Right atrium auricular region (tissue), 2 donors: ENCODE measurements at regions not wholly inside any gene's neighbourhood (a gene's known extent, or its start where the extent isn't known, plus 50 kb on each side); places are given as distances from the start of the nearest gene placed in this dataset.
"Not testable (repeated sequence)": the region's sequence is repeated elsewhere in the genome, so short reads cannot be mapped to it uniquely, and the experiment has no call there.

Source experiments
- DNase-seq: peaks from one replicate; pipeline ENCODE4 v3.0.0-alpha.2; 2019; ENCODE audit warnings: low spot score
- H3K27ac ChIP-seq, 2 donors: fragments of 200-600 bp; sonication (generic); 1 replicate in 1 of 2; 2 replicates in 1 of 2; pipeline ENCODE4 v1.5.1; 2016 to 2019
- H3K27me3 ChIP-seq, 2 donors: fragments of 200-600 bp; sonication (generic); one replicate each; pipeline versions ENCODE4 v1.5.1 to v1.6.0; 2017 to 2019
- H3K36me3 ChIP-seq: fragments of 200-600 bp; sonication (generic); one replicate; pipeline ENCODE4 v1.5.1; 2016
- H3K4me1 ChIP-seq, 2 donors: fragments of 200-600 bp; sonication (generic); one replicate each; pipeline versions ENCODE4 v1.5.1 to v1.6.0; 2017 to 2019
- H3K4me3 ChIP-seq, 2 donors: fragments of 200-600 bp; sonication (generic); 1 replicate in 1 of 2; 2 replicates in 1 of 2; pipeline ENCODE4 v1.5.1; 2017 to 2019; ENCODE audit warnings: mild to moderate bottlenecking in 1 of 2, moderate library complexity in 1 of 2
- H3K9me3 ChIP-seq, 2 donors: fragments of 200-600 bp; sonication (generic); one replicate each; pipeline ENCODE4 v1.5.1; 2019
- CTCF ChIP-seq, 2 donors: fragments of 200-600 bp; sonication (generic); IDR thresholded peaks; one replicate each; pipeline ENCODE4 v1.5.1; 2019; ENCODE audit warnings: antibody characterized with exemption in 2 of 2

- no peak overlapping the region for H3K4me3 ChIP-seq
- no peak for TF ChIP-seq CTCF (IDR thresholded peaks at IDR 0.05)
Observed at GRCh38 chr7:124120911-124121310, 88.0 kb upstream of the TMEM229A start.

DNA sequence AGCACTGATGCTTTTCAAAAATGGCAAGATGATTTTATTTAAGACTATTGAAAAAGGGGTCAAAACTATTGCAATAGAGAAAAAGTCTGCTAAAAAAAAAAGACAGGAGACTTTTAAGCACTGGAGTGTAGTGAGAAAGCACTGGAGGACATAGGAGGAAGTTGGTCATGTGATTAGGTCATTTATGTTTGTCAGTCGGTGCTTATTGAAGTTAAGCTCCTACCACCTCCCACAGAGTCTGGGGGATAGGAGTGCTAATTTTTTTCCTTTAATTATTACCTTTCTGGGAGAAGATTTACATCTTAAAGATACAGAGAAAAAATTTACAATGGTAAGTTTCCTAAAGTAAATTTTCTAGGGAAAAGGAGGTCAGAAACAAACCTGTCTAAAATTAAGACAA, 80.2 kb upstream of the TMEM229A start:
- TF ChIP-seq CTCF (IDR thresholded peaks at IDR 0.05) = no peak
- no peaks in the 10 kb centered on the region for H3K9me3 ChIP-seq
- no peak for DNase-seq
- H3K27ac ChIP-seq = no peak overlapping the region
- no peaks in the 10 kb centered on the region for H3K36me3 ChIP-seq
- H3K27me3 ChIP-seq = no peaks in the 10 kb centered on the region
- H3K4me1 ChIP-seq = no peaks in the 10 kb centered on the region
- no peak overlapping the region for H3K4me3 ChIP-seq

More at GRCh38 chr7:124120911-124121310, 88.0 kb upstream of the TMEM229A start:
- Histone ChIP-seq H3K27me3 (no peaks in the 10 kb centered on the region), H3K36me3 (no peaks in the 10 kb centered on the region), H3K27ac (no peak overlapping the region), H3K4me1 (no peaks in the 10 kb centered on the region), H3K9me3 (no peaks in the 10 kb centered on the region)
- DNase-seq = no peak

DNA sequence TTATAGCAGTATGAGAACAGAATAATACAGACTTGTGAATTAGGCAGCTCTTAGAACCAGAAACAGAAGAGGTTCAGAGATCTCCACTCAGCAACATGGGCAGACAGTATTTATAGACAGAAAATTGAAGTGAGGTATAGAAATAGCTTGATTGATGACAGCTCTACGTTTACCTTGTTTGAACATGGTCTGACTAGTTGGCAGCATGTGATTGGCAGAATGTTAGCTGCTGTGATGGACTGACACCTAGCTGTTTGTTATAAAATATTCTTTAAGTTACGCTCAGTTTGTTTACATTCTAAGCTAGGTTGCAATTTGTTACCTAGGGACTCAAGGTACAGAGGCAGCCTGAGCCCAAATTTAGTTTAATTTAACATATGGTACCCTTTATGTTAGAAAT, 73.7 kb upstream of the TMEM229A start:
- Histone ChIP-seq H3K27me3 (no peaks in the 10 kb centered on the region), H3K9me3 (no peaks in the 10 kb centered on the region), H3K4me1 (no peaks in the 10 kb centered on the region), H3K27ac (no peak overlapping the region), H3K4me3 (no peak overlapping the region), H3K36me3 (no peaks in the 10 kb centered on the region)
- no peak for DNase-seq
- peak in 1 of 2 donors; percentile 11 for TF ChIP-seq CTCF (IDR thresholded peaks at IDR 0.05)

DNA sequence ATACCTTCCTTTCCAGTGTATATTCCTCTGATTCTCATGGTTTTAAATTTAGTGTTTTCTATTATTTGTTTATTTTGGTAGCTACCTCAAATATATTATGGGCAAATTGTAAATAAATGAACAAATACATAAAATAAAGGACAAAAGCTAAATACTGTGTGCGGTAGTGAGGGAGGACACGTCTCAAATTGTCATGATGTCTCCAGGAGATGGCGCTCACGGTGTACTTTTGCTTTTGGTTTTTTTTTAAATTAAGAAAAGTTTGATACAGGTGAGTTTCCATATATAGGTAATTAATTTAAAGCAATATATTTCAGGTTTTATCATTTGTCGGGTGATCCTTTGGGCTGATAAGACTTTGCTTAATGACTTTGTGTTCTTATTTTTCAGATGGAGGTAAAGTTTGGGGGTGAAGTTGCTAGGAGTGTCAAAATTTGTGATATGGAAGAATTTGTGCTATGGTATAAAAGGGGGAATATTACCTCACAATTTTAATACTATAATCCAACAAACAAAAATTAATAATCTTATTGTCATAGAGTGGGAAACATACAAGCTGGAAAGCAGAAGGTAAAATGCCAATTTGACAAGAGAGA, 68.4 kb upstream of the TMEM229A start:
- Histone ChIP-seq H3K27me3 (no peaks in the 10 kb centered on the region), H3K4me1 (no peaks in the 10 kb centered on the region), H3K36me3 (no peaks in the 10 kb centered on the region), H3K27ac (no peak overlapping the region), H3K9me3 (no peaks in the 10 kb centered on the region), H3K4me3 (no peak overlapping the region)
- no peak for DNase-seq
- peak in 1 of 2 donors; percentile 28 for TF ChIP-seq CTCF (IDR thresholded peaks at IDR 0.05)

GRCh38 chr7:124100190-124100589, 67.3 kb upstream of the TMEM229A start:
- Histone ChIP-seq H3K27me3 (no peaks in the 10 kb centered on the region), H3K9me3 (no peaks in the 10 kb centered on the region), H3K36me3 (no peaks in the 10 kb centered on the region), H3K4me3 (no peak overlapping the region), H3K4me1 (no peaks in the 10 kb centered on the region), H3K27ac (no peak overlapping the region)
- DNase-seq = no peak
- TF ChIP-seq CTCF (IDR thresholded peaks at IDR 0.05) = no peak

DNA sequence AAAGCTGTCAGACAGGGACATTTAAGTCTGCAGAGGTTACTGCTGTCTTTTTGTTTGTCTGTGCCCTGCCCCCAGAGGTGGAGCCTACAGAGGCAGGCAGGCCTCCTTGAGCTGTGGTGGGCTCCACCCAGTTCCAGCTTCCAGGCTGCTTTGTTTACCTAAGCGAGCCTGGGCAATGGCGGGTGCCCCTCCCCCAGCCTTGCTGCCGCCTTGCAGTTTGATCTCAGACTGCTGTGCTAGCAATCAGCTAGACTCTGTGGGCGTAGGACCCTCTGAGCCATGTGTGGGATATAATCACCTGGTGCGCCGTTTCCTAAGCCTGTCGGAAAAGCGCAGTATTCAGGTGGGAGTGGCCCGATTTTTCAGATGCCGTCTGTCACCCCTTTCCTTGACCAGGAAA, 66.7 kb upstream of the TMEM229A start:
- H3K36me3 ChIP-seq, H3K27me3 ChIP-seq, H3K9me3 ChIP-seq, H3K27ac ChIP-seq, DNase-seq, H3K4me1 ChIP-seq, H3K4me3 ChIP-seq: not testable (repeated sequence)
